Neural cell (in vitro differentiated cells): ENCODE measurements at regions not wholly inside any gene's neighbourhood (a gene's known extent, or its start where the extent isn't known, plus 50 kb on each side); places are given as distances from the start of the nearest gene placed in this dataset.
"Not testable (repeated sequence)": the region's sequence is repeated elsewhere in the genome, so short reads cannot be mapped to it uniquely, and the experiment has no call there.

Experiments
- H2AFZ ChIP-seq: fragments of 200-600, 300-800 bp; sonication (generic), shearing (Covaris generic); 2 replicates; pipeline ENCODE4 v1.6.0; 2014; ENCODE audit warnings: low read depth, mild to moderate bottlenecking, antibody characterized with exemption, low read length, moderate library complexity
- H3F3A ChIP-seq: fragments of 200-600 bp; shearing (Covaris generic); 2 replicates; pipeline ENCODE4 v1.6.1; 2016; ENCODE audit warnings: mild to moderate bottlenecking, moderate library complexity, mixed read lengths, antibody characterized with exemption, low read length; ENCODE audit not compliant: insufficient read depth, poor library complexity, severe bottlenecking
- H3K27ac ChIP-seq: fragments of 200-600, 300-800 bp; sonication (generic), shearing (Covaris generic); 2 replicates; pipeline ENCODE4 v1.5.1; 2014; ENCODE audit warnings: mild to moderate bottlenecking, low read length, moderate library complexity
- H3K27me3 ChIP-seq: fragments of 300-800, 200-600 bp; sonication (generic), shearing (Covaris generic); 2 replicates; pipeline ENCODE4 v1.6.0; 2014; ENCODE audit warnings: mild to moderate bottlenecking, low read depth, low read length, moderate library complexity; ENCODE audit not compliant: insufficient read depth
- H3K36me3 ChIP-seq: fragments of 300-800, 200-600 bp; sonication (generic), shearing (Covaris generic); 2 replicates; pipeline ENCODE4 v1.5.1; 2014; ENCODE audit warnings: mild to moderate bottlenecking, antibody characterized with exemption, low read length, moderate library complexity; ENCODE audit not compliant: insufficient read depth
- H3K4me2 ChIP-seq: fragments of 300-800, 200-600 bp; sonication (generic), shearing (Covaris generic); 2 replicates; pipeline ENCODE4 v1.6.0; 2014; ENCODE audit warnings: mild to moderate bottlenecking, low read length
- H3K4me3 ChIP-seq: fragments of 300-800, 200-600 bp; sonication (generic), shearing (Covaris generic); 2 replicates; pipeline ENCODE4 v1.5.1; 2014; ENCODE audit warnings: mild to moderate bottlenecking, low read length, moderate library complexity
- H3K79me2 ChIP-seq: fragments of 200-600 bp; shearing (Covaris generic); replicated peaks from 2 replicates; pipeline ENCODE4 v1.6.0; 2014; ENCODE audit warnings: mild to moderate bottlenecking, low read length, moderate library complexity; ENCODE audit not compliant: insufficient read depth
- H3K9ac ChIP-seq: fragments of 300-800, 200-600 bp; sonication (generic), shearing (Covaris generic); 2 replicates; pipeline ENCODE4 v1.6.1; 2016; ENCODE audit warnings: mild to moderate bottlenecking, low read length, mixed read lengths
- H3K9me2 ChIP-seq: fragments of 200-600 bp; shearing (Covaris generic); 2 replicates; pipeline ENCODE4 v1.6.1; 2016; ENCODE audit warnings: mild to moderate bottlenecking, low read length, mixed read lengths; ENCODE audit not compliant: insufficient read depth
- H3K9me3 ChIP-seq: fragments of 200-600, 300-800 bp; sonication (generic), shearing (Covaris generic); 2 replicates; pipeline ENCODE4 v1.6.1; 2016; ENCODE audit warnings: mild to moderate bottlenecking, mixed run types, low read length, moderate library complexity, mixed read lengths
- H4K20me1 ChIP-seq: fragments of 200-600 bp; shearing (Covaris generic); 2 replicates; pipeline ENCODE4 v1.6.1; 2016; ENCODE audit warnings: mild to moderate bottlenecking, mixed run types; ENCODE audit not compliant: insufficient read depth
- CTCF ChIP-seq: fragments of 450-650 bp; IDR thresholded peaks from 2 replicates; pipeline ENCODE4 v1.5.1; 2014; ENCODE audit warnings: antibody characterized with exemption, mild to moderate bottlenecking, moderate library complexity; ENCODE audit not compliant: poor library complexity, severe bottlenecking
- EP300 ChIP-seq: fragments of 450-650 bp; conservative IDR thresholded peaks from 2 replicates; pipeline ENCODE4 v1.6.1; 2014; ENCODE audit warnings: antibody characterized with exemption, mild to moderate bottlenecking, moderate library complexity; ENCODE audit not compliant: poor library complexity, severe bottlenecking
- EZH2 ChIP-seq: fragments of 200-600, 300-800 bp; shearing (Covaris generic), sonication (generic); IDR thresholded peaks from 2 replicates; pipeline ENCODE4 v1.6.1; 2014; ENCODE audit warnings: antibody characterized with exemption, low read length, borderline replicate concordance, mild to moderate bottlenecking; ENCODE audit not compliant: insufficient read depth, poor library complexity, severe bottlenecking
- POLR2AphosphoS5 ChIP-seq: IDR thresholded peaks from 2 replicates; pipeline ENCODE4 v1.6.1; 2012
- RAD21 ChIP-seq: fragments of 450-650 bp; conservative IDR thresholded peaks from 2 replicates; pipeline ENCODE4 v1.6.1; 2014; ENCODE audit warnings: antibody characterized with exemption, mild to moderate bottlenecking, moderate library complexity
- SMC3 ChIP-seq: fragments of 450-650 bp; conservative IDR thresholded peaks from 2 replicates; pipeline ENCODE4 v1.6.1; 2014; ENCODE audit warnings: antibody characterized with exemption, mild to moderate bottlenecking, moderate library complexity; ENCODE audit not compliant: poor library complexity
- TAF1 ChIP-seq: IDR thresholded peaks from 2 replicates; pipeline ENCODE4 v1.6.1; 2012; ENCODE audit warnings: low read depth

DNA sequence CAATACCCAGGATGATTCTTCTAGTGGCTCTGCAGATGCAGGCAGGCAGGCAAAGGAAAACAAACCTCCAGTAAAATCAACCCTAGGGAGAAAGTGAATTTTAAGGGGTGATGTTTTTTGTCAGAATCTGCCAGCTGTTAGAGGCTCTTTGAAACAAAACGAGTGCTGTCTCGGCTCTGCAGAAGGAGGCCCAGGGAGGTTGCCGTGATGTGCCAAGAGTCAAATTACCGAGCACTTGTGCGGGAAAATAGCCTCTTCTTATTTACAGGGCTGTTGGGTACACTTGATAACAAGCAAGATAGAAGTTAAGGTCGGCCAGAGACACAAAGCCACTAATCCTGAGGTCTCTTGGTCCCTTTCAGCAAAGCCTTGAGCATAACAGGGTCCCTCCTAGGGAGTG is 68.9 kb upstream of the EEF2KMT start:
- no peaks in the 10 kb centered on the region for H3F3A ChIP-seq
- no peak overlapping the region for H2AFZ ChIP-seq
- H3K27me3 ChIP-seq, result no peaks in the 10 kb centered on the region
- no peaks in the 10 kb centered on the region for H3K79me2 ChIP-seq
- H3K9me2 ChIP-seq, result no peaks in the 10 kb centered on the region
- H3K9me3 ChIP-seq, result no peaks in the 10 kb centered on the region
- no peaks in the 10 kb centered on the region for H3K36me3 ChIP-seq
- no peak overlapping the region for H3K9ac ChIP-seq
- H3K4me3 ChIP-seq, result no peak overlapping the region
- TF ChIP-seq POLR2AphosphoS5 (no peak), TAF1 (no peak), CTCF (no peak), SMC3 (no peak), RAD21 (no peak), EZH2 (no peak), EP300 (no peak)
- H4K20me1 ChIP-seq, result no peaks in the 10 kb centered on the region
- H3K4me2 ChIP-seq, result no peak overlapping the region
- no peak overlapping the region for H3K27ac ChIP-seq

DNA sequence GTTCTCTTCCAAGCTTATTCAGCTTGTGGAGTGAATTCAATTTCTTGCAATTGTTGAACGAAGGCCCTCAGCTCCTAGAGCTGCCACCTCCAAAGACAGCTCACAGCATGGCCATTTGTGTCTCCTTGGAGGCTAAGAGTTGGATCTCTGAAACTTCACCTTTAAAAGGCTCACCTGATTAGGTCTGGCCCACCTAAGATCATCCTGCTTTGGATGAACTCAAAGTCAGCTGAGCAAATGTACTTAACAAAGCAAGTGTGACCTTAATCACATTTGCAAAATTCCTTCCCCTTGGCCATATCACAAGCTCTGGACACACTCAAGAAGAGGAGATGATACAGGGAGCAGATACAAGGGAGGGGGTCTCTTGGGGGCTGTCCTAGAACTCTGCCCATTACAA is 67.8 kb upstream of the EEF2KMT start:
- H3K27ac ChIP-seq, H3K9me2 ChIP-seq, H2AFZ ChIP-seq, H3K4me2 ChIP-seq, H3K27me3 ChIP-seq, H3F3A ChIP-seq, H3K9me3 ChIP-seq, H3K9ac ChIP-seq, H3K4me3 ChIP-seq, H3K79me2 ChIP-seq, H4K20me1 ChIP-seq, H3K36me3 ChIP-seq: not testable (repeated sequence)

DNA sequence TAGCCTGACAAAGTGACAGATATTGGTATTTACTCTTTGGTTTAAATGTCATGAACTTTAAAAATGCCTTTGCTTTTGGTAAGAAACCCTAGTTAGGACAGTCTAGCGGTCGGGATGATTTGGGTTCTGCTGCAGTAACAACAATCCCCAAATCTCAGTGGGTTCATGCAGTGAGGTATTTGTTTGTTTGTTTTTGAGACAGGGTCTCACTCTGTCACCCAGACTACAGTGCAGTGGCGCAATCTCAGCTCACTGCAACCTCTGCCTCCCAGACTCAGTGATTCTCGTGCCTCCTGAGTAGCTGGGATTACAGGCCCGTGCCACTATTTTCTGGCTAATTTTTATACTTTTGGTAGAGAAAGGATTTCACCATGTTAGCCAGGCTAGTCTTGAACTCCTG is 65.2 kb upstream of the EEF2KMT start:
- H3F3A ChIP-seq, H2AFZ ChIP-seq, H3K36me3 ChIP-seq, H3K79me2 ChIP-seq, H4K20me1 ChIP-seq, H3K9me3 ChIP-seq, H3K27ac ChIP-seq, H3K4me3 ChIP-seq, H3K9ac ChIP-seq, H3K4me2 ChIP-seq, H3K9me2 ChIP-seq, H3K27me3 ChIP-seq: not testable (repeated sequence)

DNA sequence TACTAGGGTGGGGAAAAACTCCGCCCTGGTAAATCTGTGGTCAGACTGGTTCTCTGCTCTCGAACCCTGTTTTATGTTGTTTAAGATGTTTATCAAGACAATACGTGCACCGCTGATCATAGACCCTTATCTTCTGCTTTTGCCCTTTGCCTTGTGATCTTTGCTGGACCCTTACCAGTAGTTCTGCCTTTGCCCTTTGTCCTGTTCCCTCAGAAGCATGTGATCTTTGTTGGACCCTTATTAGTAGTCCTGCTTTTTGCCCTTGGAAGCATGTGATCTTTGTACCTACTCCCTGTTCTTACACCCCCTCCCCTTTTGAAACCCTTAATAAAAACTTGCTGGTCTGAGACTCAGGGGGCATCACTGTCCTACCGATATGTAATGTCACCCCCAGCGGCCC is 64.3 kb upstream of the EEF2KMT start:
- H3K4me3 ChIP-seq, H2AFZ ChIP-seq, H3K79me2 ChIP-seq, H3K9ac ChIP-seq, H3K9me2 ChIP-seq, H3K36me3 ChIP-seq, H3K9me3 ChIP-seq, H4K20me1 ChIP-seq, H3K27ac ChIP-seq, H3K4me2 ChIP-seq, H3K27me3 ChIP-seq, H3F3A ChIP-seq: not testable (repeated sequence)

DNA sequence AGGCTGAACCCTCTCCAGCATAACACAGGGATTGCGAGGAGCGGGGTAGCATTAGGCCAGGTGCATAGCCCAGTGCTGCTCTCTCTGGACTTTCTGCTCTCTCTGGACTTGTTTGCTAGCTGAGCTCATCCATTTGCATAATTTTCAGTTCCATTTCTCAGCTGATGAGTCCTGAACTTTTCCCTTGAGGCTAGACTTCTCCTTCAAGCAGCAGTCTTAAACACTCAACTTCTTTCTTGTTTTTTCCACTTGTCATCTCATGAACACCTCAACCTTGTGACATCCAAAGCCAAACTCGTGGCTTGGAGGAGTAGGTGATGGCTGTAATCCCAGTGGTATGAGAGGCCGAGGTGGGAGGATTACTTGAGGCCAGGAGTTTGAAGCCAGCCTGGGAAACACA is 62.4 kb upstream of the EEF2KMT start:
- H3K4me2 ChIP-seq, H3K27ac ChIP-seq, H3K36me3 ChIP-seq, H3K79me2 ChIP-seq, H3K9me3 ChIP-seq, H4K20me1 ChIP-seq, H3K9me2 ChIP-seq, H2AFZ ChIP-seq, H3K27me3 ChIP-seq, H3F3A ChIP-seq, H3K4me3 ChIP-seq, H3K9ac ChIP-seq: not testable (repeated sequence)

GRCh38 chr16:5159537-5159936 is 61.9 kb upstream of the EEF2KMT start:
- not testable (repeated sequence) for H3K36me3 ChIP-seq, H3K9ac ChIP-seq, H3K4me2 ChIP-seq, H3K27ac ChIP-seq, H3K4me3 ChIP-seq, H3K79me2 ChIP-seq, H3K9me2 ChIP-seq, H3K27me3 ChIP-seq, H4K20me1 ChIP-seq, H2AFZ ChIP-seq, H3K9me3 ChIP-seq, H3F3A ChIP-seq
